C4-2B (cell line): ENCODE measurements at regions not wholly inside any gene's neighbourhood (a gene's known extent, or its start where the extent isn't known, plus 50 kb on each side); places are given as distances from the start of the nearest gene placed in this dataset.

Source experiments
- CTCF ChIP-seq: fragments of 450-650 bp; conservative IDR thresholded peaks from 2 replicates; pipeline ENCODE4 v1.5.1; 2017; ENCODE audit warnings: mild to moderate bottlenecking
- ZFX ChIP-seq: fragments of 450-650 bp; IDR thresholded peaks from 2 replicates; pipeline ENCODE4 v1.6.1; 2017

DNA sequence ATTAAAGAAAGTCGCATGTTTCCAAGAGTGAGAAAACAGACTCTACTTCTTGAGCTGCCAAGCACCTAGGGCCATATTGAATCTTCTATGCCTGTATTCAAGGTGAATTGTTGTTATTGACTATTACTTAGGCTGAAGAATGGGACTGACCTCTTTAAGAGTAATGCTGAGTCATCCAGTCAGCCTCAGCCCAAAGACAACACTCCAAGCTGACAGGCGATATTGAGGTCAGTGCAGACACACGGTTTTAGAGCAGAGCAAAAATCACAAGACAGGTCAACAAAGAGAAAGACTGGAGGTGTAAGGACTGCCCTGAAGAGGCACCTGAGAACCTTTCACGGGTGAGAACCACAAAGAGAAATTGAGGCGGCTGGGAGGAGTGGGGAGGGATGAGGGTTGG, 146.9 kb downstream of the MIS18A start:
- no peak for TF ChIP-seq CTCF
- TF ChIP-seq ZFX: no peak
